Stomach (tissue), 8 donors: ENCODE measurements at regions not wholly inside any gene's neighbourhood (a gene's known extent, or its start where the extent isn't known, plus 50 kb on each side); places are given as distances from the start of the nearest gene placed in this dataset.

Experiments
- DNase-seq, 2 donors: peaks; one replicate each; pipeline versions ENCODE4 v3.0.0 to v3.0.0-alpha.2; 2013 to 2019
- H3K27ac ChIP-seq, 5 donors: fragments of 200-600 bp in 4 of 5; sonication (generic) in 4 of 5; one replicate each; pipeline ENCODE4 v1.5.1; 2013 to 2019; ENCODE audit warnings: mild to moderate bottlenecking in 1 of 5, moderate library complexity in 1 of 5
- H3K27me3 ChIP-seq, 3 donors: fragments of 200-600 bp; sonication (generic); one replicate each; pipeline ENCODE4 v1.5.1; 2017 to 2019; ENCODE audit warnings: mixed run types in 1 of 3
- H3K36me3 ChIP-seq, 4 donors: fragments of 200-600 bp; sonication (generic); 1 replicate in 3 of 4; 2 replicates in 1 of 4; pipeline ENCODE4 v1.5.1; 2016 to 2019
- H3K4me1 ChIP-seq, 4 donors: fragments of 200-600 bp; sonication (generic); one replicate each; pipeline ENCODE4 v1.5.1; 2016 to 2019
- H3K4me3 ChIP-seq, 4 donors: fragments of 200-600 bp; sonication (generic) in 3 of 4; one replicate each; pipeline ENCODE4 v1.5.1; 2016 to 2019; ENCODE audit warnings: mild to moderate bottlenecking in 1 of 4
- H3K9me3 ChIP-seq, 4 donors: fragments of 200-600 bp; sonication (generic); one replicate each; pipeline ENCODE4 v1.5.1; 2016 to 2019
- EP300 ChIP-seq: sonication (generic); formaldehyde crosslinking; IDR thresholded peaks from one replicate; pipeline ENCODE4 v1.6.1; 2017; ENCODE audit warnings: antibody characterized with exemption
- POLR2A ChIP-seq, 4 donors: fragments of 450-650 bp; IDR thresholded peaks; one replicate each; pipeline ENCODE4 v1.6.1; 2016; ENCODE audit warnings: antibody characterized with exemption in 4 of 4, control low read depth in 2 of 4, mild to moderate bottlenecking in 1 of 4, moderate library complexity in 1 of 4
- POLR2AphosphoS5 ChIP-seq, 3 donors: sonication (generic); formaldehyde crosslinking; IDR thresholded peaks; one replicate each; pipeline ENCODE4 v1.6.1; 2016; ENCODE audit warnings: antibody characterized with exemption in 3 of 3
- WGBS, 5 donors: extraction: QIAGEN DNeasy Blood & Tissue Kit in 3 of 5; methylation state at CpG; one replicate each; pipeline versions ENCODE4 v1.1.5 to v1.1.7; 2013 to 2018; 5-methylcytosine and 5-hydroxymethylcytosine counted together
- intact Hi-C: fragments of 100-400 bp; cut with DNase I; formaldehyde crosslinking; loops from one replicate; pipeline ENCODE4 v1.15.1; 2023; ENCODE audit warnings: low total_unique reads
- TF ChIP-seq, protein P1 (sequence below), 7 experiments: fragments of 450-650 bp in 4 of 7; fragments of 200-600 bp in 3 of 7; sonication (generic) in 3 of 7; IDR thresholded peaks; one replicate each; pipeline ENCODE4 v1.5.1; 2016 to 2019; ENCODE audit warnings: antibody characterized with exemption in 7 of 7, control low read depth in 2 of 7, mild to moderate bottlenecking in 1 of 7
- donor health status: healthy with polysubstance abuse.
- donor health status: Bipolar disorder and iron deficiency.
- donor health status: healthy.

DNA sequence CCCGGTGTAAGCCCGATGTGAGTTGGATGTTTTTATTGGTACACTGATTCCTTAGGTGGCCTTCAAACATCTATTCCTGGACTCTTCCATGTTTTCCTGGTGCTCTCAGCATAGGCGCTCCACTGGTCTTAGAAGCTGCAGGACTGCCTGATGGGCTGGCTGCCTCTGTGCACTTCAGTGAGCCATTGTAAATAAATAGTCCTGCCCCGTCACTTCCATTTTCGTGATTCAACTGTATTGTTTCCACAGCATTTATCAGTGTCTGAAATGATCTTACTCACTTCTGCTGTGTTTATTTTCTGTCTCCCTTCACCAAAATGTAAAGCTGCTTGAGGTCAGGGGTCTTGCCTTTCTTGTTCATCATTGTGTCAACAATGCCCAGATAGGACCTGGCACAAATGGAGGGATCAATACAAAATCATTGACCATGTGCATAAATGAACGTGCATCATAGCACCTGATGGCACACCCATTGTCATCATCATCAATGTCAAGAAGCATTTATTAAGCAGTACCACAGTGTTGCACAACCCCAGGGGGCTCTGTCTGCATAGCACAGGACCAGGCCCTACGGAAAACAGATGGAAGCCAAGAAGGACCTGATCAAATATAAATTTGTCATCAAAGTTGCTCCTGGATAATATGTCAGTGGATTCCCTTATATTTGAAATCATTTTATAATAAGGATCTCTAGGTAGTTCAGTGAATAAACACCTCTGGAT, 66.6 kb upstream of the CPHXL start:
- Histone ChIP-seq H3K27me3 (peaks cover 0 to 12% (median 0%) of the 10 kb centered on the region in 3 donors), H3K36me3 (no peaks in the 10 kb centered on the region), H3K4me3 (no peak overlapping the region), H3K27ac (no peak overlapping the region), H3K9me3 (no peaks in the 10 kb centered on the region), H3K4me1 (no peaks in the 10 kb centered on the region)
- intact Hi-C loops, result loop anchor here (5.0 kb wide), 1 partner anchor 1374 kb away; no protein-coding TSS in a partner anchor
- 51 to 68% (median 60%) methylated on average over 7 of the region's 7 CpGs for WGBS, 5 donors
- TF ChIP-seq, protein P1, sequence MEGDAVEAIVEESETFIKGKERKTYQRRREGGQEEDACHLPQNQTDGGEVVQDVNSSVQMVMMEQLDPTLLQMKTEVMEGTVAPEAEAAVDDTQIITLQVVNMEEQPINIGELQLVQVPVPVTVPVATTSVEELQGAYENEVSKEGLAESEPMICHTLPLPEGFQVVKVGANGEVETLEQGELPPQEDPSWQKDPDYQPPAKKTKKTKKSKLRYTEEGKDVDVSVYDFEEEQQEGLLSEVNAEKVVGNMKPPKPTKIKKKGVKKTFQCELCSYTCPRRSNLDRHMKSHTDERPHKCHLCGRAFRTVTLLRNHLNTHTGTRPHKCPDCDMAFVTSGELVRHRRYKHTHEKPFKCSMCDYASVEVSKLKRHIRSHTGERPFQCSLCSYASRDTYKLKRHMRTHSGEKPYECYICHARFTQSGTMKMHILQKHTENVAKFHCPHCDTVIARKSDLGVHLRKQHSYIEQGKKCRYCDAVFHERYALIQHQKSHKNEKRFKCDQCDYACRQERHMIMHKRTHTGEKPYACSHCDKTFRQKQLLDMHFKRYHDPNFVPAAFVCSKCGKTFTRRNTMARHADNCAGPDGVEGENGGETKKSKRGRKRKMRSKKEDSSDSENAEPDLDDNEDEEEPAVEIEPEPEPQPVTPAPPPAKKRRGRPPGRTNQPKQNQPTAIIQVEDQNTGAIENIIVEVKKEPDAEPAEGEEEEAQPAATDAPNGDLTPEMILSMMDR (IDR thresholded peaks at IDR 0.05), result no peak
- TF ChIP-seq POLR2AphosphoS5 (IDR thresholded peaks at IDR 0.05) (no peak), EP300 (no peak), POLR2A (IDR thresholded peaks at IDR 0.05) (no peak)
- DNase-seq, result no peak

DNA sequence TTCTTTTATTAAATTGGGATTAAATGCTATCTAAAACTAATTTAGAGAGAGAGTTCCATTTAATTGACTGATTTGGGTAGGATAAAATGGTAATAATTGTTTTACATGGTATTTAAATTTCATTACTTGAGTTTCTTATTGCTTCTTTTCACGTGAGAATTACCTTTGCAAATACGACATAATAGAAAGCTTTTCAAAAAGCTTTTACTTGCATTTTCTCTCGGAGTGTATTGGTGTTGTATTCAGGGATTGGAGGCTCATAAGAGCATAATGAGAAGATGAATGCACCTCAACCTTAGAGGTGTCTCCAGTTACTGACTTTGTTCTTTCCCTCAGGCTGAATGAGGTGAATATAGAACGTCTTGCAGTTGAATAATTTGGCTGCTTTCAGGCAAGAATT, 67.4 kb upstream of the CPHXL start:
- H3K4me3 ChIP-seq, result no peak overlapping the region
- TF ChIP-seq, protein P1 (IDR thresholded peaks at IDR 0.05), result no peak
- TF ChIP-seq EP300 (no peak), POLR2AphosphoS5 (IDR thresholded peaks at IDR 0.05) (no peak), POLR2A (IDR thresholded peaks at IDR 0.05) (no peak)
- H3K36me3 ChIP-seq, result no peaks in the 10 kb centered on the region
- no peak overlapping the region for H3K27ac ChIP-seq
- no peaks in the 10 kb centered on the region for H3K9me3 ChIP-seq
- intact Hi-C loops, result loop anchor here (5.0 kb wide), 1 partner anchor 1374 kb away; no protein-coding TSS in a partner anchor
- peaks cover 0 to 12% (median 0%) of the 10 kb centered on the region in 3 donors for H3K27me3 ChIP-seq
- no peaks in the 10 kb centered on the region for H3K4me1 ChIP-seq
- no peak for DNase-seq
- WGBS, 5 donors, result 39 to 45% (median 42%) methylated on average over 4 of the region's 4 CpGs

DNA sequence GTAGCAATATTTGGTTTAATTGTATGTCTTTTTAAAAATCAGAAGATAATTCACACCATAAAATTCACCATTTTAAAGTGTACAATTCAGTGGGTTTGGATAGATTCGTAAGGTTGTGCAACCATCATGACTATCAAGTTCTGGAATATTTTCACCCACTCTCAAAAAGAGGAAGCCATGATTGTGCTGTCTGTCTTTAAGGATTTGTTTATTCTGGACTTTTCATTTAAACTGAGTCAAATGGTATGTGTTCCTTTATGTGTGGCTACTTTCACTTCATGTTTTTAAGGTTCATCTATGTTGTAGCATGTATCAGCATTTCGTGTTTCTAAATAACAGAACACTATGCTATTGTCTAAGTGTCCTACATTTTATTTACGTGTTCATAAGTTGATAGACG, 68.1 kb upstream of the CPHXL start:
- Histone ChIP-seq H3K9me3 (no peaks in the 10 kb centered on the region), H3K27ac (no peak overlapping the region), H3K27me3 (peaks cover 0 to 12% (median 0%) of the 10 kb centered on the region in 3 donors), H3K4me1 (no peaks in the 10 kb centered on the region), H3K4me3 (no peak overlapping the region), H3K36me3 (no peaks in the 10 kb centered on the region)
- WGBS, 5 donors, result 39 to 69% (median 55%) methylated on average over 4 of the region's 4 CpGs
- TF ChIP-seq POLR2AphosphoS5 (IDR thresholded peaks at IDR 0.05) (no peak), POLR2A (IDR thresholded peaks at IDR 0.05) (no peak)
- DNase-seq, result no peak
- intact Hi-C loops, result loop anchor here (5.0 kb wide), 1 partner anchor 1373 kb away; no protein-coding TSS in a partner anchor

DNA sequence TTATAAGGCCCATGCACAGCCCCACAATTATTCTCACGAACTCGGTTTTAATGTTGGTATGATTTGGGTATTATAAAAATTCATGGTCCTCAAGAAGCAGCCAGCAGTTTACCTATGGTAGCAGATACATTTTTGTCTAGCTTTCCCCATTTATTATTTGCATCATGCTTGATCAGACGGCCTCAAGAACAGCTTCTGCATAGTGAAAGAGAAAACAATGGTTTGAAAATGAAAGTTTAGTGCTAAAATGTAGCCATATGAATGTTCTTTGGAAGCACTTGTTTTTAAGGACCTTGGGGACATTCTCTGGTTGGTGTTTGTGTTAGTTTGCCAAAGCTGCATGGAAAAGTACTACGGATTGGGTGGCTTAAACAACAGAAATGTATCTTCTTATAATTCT, 72.4 kb upstream of the CPHXL start:
- no peak overlapping the region for H3K4me3 ChIP-seq
- no peaks in the 10 kb centered on the region for H3K9me3 ChIP-seq
- intact Hi-C loops, result no loop called here
- no peak overlapping the region for H3K27ac ChIP-seq
- no peaks in the 10 kb centered on the region for H3K4me1 ChIP-seq
- WGBS, 5 donors, result 73 to 79% (median 78%) methylated on average over 4 of the region's 4 CpGs
- no peak for DNase-seq
- H3K27me3 ChIP-seq, result peaks cover 0 to 4% (median 0%) of the 10 kb centered on the region in 3 donors
- no peaks in the 10 kb centered on the region for H3K36me3 ChIP-seq
- TF ChIP-seq POLR2AphosphoS5 (IDR thresholded peaks at IDR 0.05) (no peak), EP300 (no peak), POLR2A (IDR thresholded peaks at IDR 0.05) (no peak)
- TF ChIP-seq, protein P1 (IDR thresholded peaks at IDR 0.05), result no peak

DNA sequence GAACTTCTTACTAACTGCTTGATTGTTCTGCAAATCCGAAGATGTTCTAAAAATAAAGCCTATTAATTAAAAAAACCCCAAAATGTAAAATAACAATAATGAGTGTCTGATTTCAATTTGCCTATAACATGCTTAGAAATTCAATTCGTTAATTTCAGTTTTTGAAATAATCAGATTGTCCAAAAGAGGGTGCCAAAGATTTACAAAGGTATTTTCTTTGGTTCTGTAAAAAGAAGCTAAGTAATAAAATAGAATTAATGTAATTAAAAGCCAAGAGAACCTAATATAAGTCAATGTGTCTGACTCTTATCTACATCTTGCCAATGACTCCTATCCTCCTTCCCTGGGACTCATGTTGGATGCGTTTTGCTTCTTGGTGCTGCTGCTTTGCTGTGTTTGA, 75.0 kb upstream of the CPHXL start:
- H3K27ac ChIP-seq, result no peak overlapping the region
- intact Hi-C loops, result no loop called here
- TF ChIP-seq POLR2A (IDR thresholded peaks at IDR 0.05) (no peak), EP300 (no peak), POLR2AphosphoS5 (IDR thresholded peaks at IDR 0.05) (no peak)
- 23 to 44% (median 37%) methylated on average over 3 of the region's 3 CpGs for WGBS, 5 donors
- H3K36me3 ChIP-seq, result no peaks in the 10 kb centered on the region
- no peaks in the 10 kb centered on the region for H3K9me3 ChIP-seq
- peaks cover 0 to 4% (median 0%) of the 10 kb centered on the region in 3 donors for H3K27me3 ChIP-seq
- H3K4me3 ChIP-seq, result no peak overlapping the region
- no peaks in the 10 kb centered on the region for H3K4me1 ChIP-seq
- no peak for DNase-seq
